HepG2 (cell line): ENCODE measurements at regions not wholly inside any gene's neighbourhood (a gene's known extent, or its start where the extent isn't known, plus 50 kb on each side); places are given as distances from the start of the nearest gene placed in this dataset.

Experiments
- ATAC-seq: fragments of 200-7000 bp; cut with Tn5 transposase; 3 replicates; pipeline ENCODE4 v1.9.1; 2020; ENCODE audit warnings: mild to moderate bottlenecking, moderate library complexity
- BruUV-seq: library from RNA; stranded (reverse); fragments of 400-500 nt; replicated peaks from 2 replicates; lab custom pipeline; 2021; lab: Mats Ljungman, UMichigan
- CTCF ChIA-PET: fragments of 300-600 bp; formaldehyde crosslinking; extraction: SDS; loops from one replicate; lab custom pipeline; 2021; ENCODE audit warnings: low total read pairs, inconsistent platforms, low intra/inter-chr PET ratio; lab: Yijun Ruan, JAX
- POLR2A ChIA-PET: fragments of 350-600 bp; sonication (Branson Sonifier 250); formaldehyde crosslinking; loops from one replicate; lab custom pipeline; 2020; ENCODE audit warnings: antibody characterized with exemption, inconsistent platforms; lab: Yijun Ruan, JAX
- DNase-seq: peaks from one replicate; pipeline ENCODE4 v3.0.0-alpha.2; 2015; ENCODE audit warnings: low spot score
- FAIRE-seq: peaks from 3 replicates; lab custom pipeline; 2011; peaks lifted over from hg19 to GRCh38; lab: Jason Lieb, UNC
- H2AFZ ChIP-seq: one replicate; pipeline ENCODE4 v1.6.1; 2011; ENCODE audit warnings: low read length, inconsistent platforms
- H3K27ac ChIP-seq: fragments of 300-600 bp; 3 replicates; pipeline ENCODE4 v1.8.0; 2011; ENCODE audit warnings: mixed run types, mild to moderate bottlenecking, mixed read lengths, low read length, inconsistent platforms; ENCODE audit not compliant: insufficient read depth; ENCODE audit errors: extremely low read length
- H3K27me3 ChIP-seq, 2 experiments: fragments of 200-600 bp in 1 of 2; 2 replicates in 1 of 2; 3 replicates in 1 of 2; pipeline versions ENCODE4 v1.6.0 to v1.8.0; 2011; ENCODE audit warnings: low read length in 2 of 2, mild to moderate bottlenecking in 2 of 2, moderate library complexity in 2 of 2, inconsistent platforms in 1 of 2; ENCODE audit not compliant: insufficient read depth in 2 of 2, control insufficient read depth in 1 of 2
- H3K36me3 ChIP-seq, 2 experiments: fragments of 200-600 bp in 1 of 2; replicated peaks in 1 of 2; 2 replicates in 1 of 2; 3 replicates in 1 of 2; pipeline versions ENCODE4 v1.5.1 to v1.8.0; 2011; ENCODE audit warnings: low read length in 2 of 2, inconsistent platforms in 1 of 2; ENCODE audit not compliant: insufficient read depth in 2 of 2, control insufficient read depth in 1 of 2
- H3K4me1 ChIP-seq: 2 replicates; pipeline ENCODE4 v1.5.1; 2012; ENCODE audit warnings: low read length, inconsistent platforms; ENCODE audit not compliant: insufficient read depth
- H3K4me2 ChIP-seq: 2 replicates; pipeline ENCODE4 v1.6.0; 2011; ENCODE audit warnings: low read depth, low read length, inconsistent platforms
- H3K4me3 ChIP-seq, 3 experiments: fragments of 200-600 bp in 1 of 3; sonication (generic), shearing (Covaris generic) in 1 of 3; replicated peaks in 1 of 3; 2 replicates each; pipeline ENCODE4 v1.5.1; 2011 to 2016; ENCODE audit warnings: low read length in 3 of 3, inconsistent platforms in 2 of 3, low read depth in 2 of 3, mild to moderate bottlenecking in 2 of 3, control low read depth in 1 of 3, mixed read lengths in 1 of 3; ENCODE audit not compliant: insufficient read depth in 1 of 3
- H3K79me2 ChIP-seq: one replicate; pipeline ENCODE4 v1.6.1; 2011; ENCODE audit warnings: low read length, inconsistent platforms; ENCODE audit not compliant: insufficient read depth
- H3K9ac ChIP-seq: 2 replicates; pipeline ENCODE4 v1.6.0; 2011; ENCODE audit warnings: mild to moderate bottlenecking, low read depth, low read length, inconsistent platforms; ENCODE audit not compliant: insufficient read depth
- H3K9me3 ChIP-seq: 2 replicates; pipeline ENCODE4 v1.5.1; 2012; ENCODE audit warnings: mild to moderate bottlenecking, low read length
- H4K20me1 ChIP-seq: 2 replicates; pipeline ENCODE4 v1.6.0; 2011; ENCODE audit warnings: inconsistent platforms, mild to moderate bottlenecking, low read length, moderate library complexity; ENCODE audit not compliant: insufficient read depth
- AKAP8 ChIP-seq: sonication (generic); formaldehyde crosslinking; IDR thresholded peaks from 2 replicates; pipeline ENCODE4 v1.5.1; 2020; ENCODE audit warnings: mild to moderate bottlenecking, missing genetic modification reagents
- CHD4 ChIP-seq: fragments of 200-600 bp; sonication (generic); IDR thresholded peaks from 2 replicates; pipeline ENCODE4 v1.7.0; 2017; ENCODE audit warnings: mild to moderate bottlenecking, low read length, borderline replicate concordance
- GTF3A ChIP-seq: sonication (generic); formaldehyde crosslinking; conservative IDR thresholded peaks from 2 replicates; pipeline ENCODE4 v1.4.0; 2020; ENCODE audit warnings: mild to moderate bottlenecking, missing genetic modification reagents
- HDAC6 ChIP-seq: fragments of 200-600 bp; sonication (generic); IDR thresholded peaks from 2 replicates; pipeline ENCODE4 v1.7.0; 2017; ENCODE audit warnings: mild to moderate bottlenecking, antibody characterized with exemption, low read length, low read depth
- KLF16 ChIP-seq, 2 experiments: sonication (generic) in 1 of 2; formaldehyde crosslinking in 1 of 2; IDR thresholded peaks; 2 replicates each; pipeline versions ENCODE4 v1.6.1 to v1.8.0; 2016 to 2023; ENCODE audit warnings: missing genetic modification reagents in 2 of 2, missing compliant biosample characterization in 1 of 2
- MIER2 ChIP-seq: IDR thresholded peaks from 2 replicates; pipeline ENCODE4 v1.6.1; 2016; ENCODE audit warnings: missing biosample characterization, missing genetic modification reagents
- SNAPC2 ChIP-seq: sonication (generic); formaldehyde crosslinking; IDR thresholded peaks from 2 replicates; pipeline ENCODE4 v1.8.1; 2022; ENCODE audit warnings: mild to moderate bottlenecking, missing genetic modification reagents
- SOX6 ChIP-seq, 2 experiments: fragments of 450-650 bp in 1 of 2; sonication (generic) in 1 of 2; formaldehyde crosslinking in 1 of 2; IDR thresholded peaks; 2 replicates each; pipeline versions ENCODE4 v1.4.0 to v1.6.1; 2017 to 2020; ENCODE audit warnings: antibody characterized with exemption in 1 of 2, mild to moderate bottlenecking in 1 of 2, missing genetic modification reagents in 1 of 2
- TCF12 ChIP-seq, 2 experiments: fragments of 450-650 bp in 1 of 2; sonication (generic) in 1 of 2; formaldehyde crosslinking in 1 of 2; IDR thresholded peaks; 2 replicates each; pipeline versions ENCODE4 v1.6.1 to v1.8.0; 2017 to 2022; ENCODE audit warnings: antibody characterized with exemption in 1 of 2, mild to moderate bottlenecking in 1 of 2, missing genetic modification reagents in 1 of 2, moderate library complexity in 1 of 2
- YEATS4 ChIP-seq: sonication (generic); formaldehyde crosslinking; IDR thresholded peaks from 2 replicates; pipeline ENCODE4 v1.4.0; 2020; ENCODE audit warnings: missing genetic modification reagents, borderline replicate concordance
- ZNF143 ChIP-seq: sonication (generic); formaldehyde crosslinking; IDR thresholded peaks from 2 replicates; pipeline ENCODE4 v1.4.0; 2020; ENCODE audit warnings: missing genetic modification reagents
- ZNF747 ChIP-seq: sonication (generic); formaldehyde crosslinking; IDR thresholded peaks from 2 replicates; pipeline ENCODE4 v1.8.1; 2023; ENCODE audit warnings: missing genetic modification reagents, mild to moderate bottlenecking, borderline replicate concordance
- ZNF792 ChIP-seq: IDR thresholded peaks from 2 replicates; pipeline ENCODE4 v1.6.1; 2016
- WGBS: methylation state at CpG from one replicate; pipeline ENCODE4 v1.1.6; 2017; ENCODE audit warnings: low lambda C conversion rate; 5-methylcytosine and 5-hydroxymethylcytosine counted together
- in situ Hi-C: cut with HindIII; loops from 2 replicates; pipeline ENCODE4 v1.10.0; 2017; ENCODE audit warnings: low pct_unique_long_range_greater_than_20kb; ENCODE audit not compliant: extremely low pct_ligation_motif_present
- intact Hi-C: fragments of 100-400 bp; cut with micrococcal nuclease; formaldehyde crosslinking; loops from one replicate; pipeline ENCODE4 v1.10.0; 2022; ENCODE audit not compliant: unreplicated experiment
- TF ChIP-seq, protein P1 (sequence below): sonication (generic); formaldehyde crosslinking; IDR thresholded peaks from 2 replicates; pipeline ENCODE4 v1.4.0; 2020; ENCODE audit warnings: missing genetic modification reagents
- TF ChIP-seq, protein P2 (sequence below): IDR thresholded peaks from 2 replicates; pipeline ENCODE4 v1.4.0; 2020; ENCODE audit warnings: mild to moderate bottlenecking, missing genetic modification reagents
- TF ChIP-seq, protein P3 (sequence below): sonication (generic); formaldehyde crosslinking; IDR thresholded peaks from 2 replicates; pipeline ENCODE4 v1.4.0; 2020; ENCODE audit warnings: missing genetic modification reagents, mild to moderate bottlenecking, borderline replicate concordance

DNA sequence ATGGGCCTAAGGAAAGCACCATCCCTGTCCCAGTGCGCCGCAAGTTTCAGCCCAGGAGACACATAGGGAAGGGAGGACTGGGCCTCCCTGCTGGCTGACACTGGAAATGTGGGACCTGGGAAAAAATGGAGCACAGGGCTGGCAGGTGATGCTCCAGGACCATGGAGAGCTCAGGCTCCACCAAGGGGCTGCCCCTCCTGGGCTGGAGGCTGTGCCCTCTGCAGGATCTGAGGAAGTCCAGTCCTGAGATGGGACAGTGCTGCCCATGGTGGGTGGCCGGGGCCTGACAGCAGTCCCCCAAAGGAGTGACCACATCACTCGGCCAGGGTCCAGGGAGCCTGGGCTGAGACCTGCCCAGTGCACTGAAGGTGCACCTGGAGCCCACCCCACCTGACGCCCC lies 108.6 kb upstream of the TEKT4 start:
- Histone ChIP-seq H3K27ac (no peak overlapping the region), H4K20me1 (no peaks in the 10 kb centered on the region; the same call in 1 of the 2 replicates), H3K4me1 (no peaks in the 10 kb centered on the region), H3K4me3 (no peak overlapping the region), H3K27me3 (peaks cover 0 to 7% of the 10 kb centered on the region in 2 experiments; a peak in 1 of 5 replicates), H3K79me2 (no peaks in the 10 kb centered on the region), H3K9me3 (no peaks in the 10 kb centered on the region), H3K36me3 (no peaks in the 10 kb centered on the region), H3K9ac (no peak overlapping the region), H2AFZ (no peak overlapping the region), H3K4me2 (no peak overlapping the region)
- intact Hi-C loops (no loop called here), in situ Hi-C loops (no loop called here)
- peak; percentile 72 for ATAC-seq
- BruUV-seq: no TSS peak
- peak; percentile 15 for DNase-seq
- ChIA-PET POLR2A (no interaction called here), CTCF (no interaction called here)
- 34% methylated on average over 3 of the region's 5 CpGs for WGBS
- no peak for FAIRE-seq
- TF ChIP-seq, protein P1, sequence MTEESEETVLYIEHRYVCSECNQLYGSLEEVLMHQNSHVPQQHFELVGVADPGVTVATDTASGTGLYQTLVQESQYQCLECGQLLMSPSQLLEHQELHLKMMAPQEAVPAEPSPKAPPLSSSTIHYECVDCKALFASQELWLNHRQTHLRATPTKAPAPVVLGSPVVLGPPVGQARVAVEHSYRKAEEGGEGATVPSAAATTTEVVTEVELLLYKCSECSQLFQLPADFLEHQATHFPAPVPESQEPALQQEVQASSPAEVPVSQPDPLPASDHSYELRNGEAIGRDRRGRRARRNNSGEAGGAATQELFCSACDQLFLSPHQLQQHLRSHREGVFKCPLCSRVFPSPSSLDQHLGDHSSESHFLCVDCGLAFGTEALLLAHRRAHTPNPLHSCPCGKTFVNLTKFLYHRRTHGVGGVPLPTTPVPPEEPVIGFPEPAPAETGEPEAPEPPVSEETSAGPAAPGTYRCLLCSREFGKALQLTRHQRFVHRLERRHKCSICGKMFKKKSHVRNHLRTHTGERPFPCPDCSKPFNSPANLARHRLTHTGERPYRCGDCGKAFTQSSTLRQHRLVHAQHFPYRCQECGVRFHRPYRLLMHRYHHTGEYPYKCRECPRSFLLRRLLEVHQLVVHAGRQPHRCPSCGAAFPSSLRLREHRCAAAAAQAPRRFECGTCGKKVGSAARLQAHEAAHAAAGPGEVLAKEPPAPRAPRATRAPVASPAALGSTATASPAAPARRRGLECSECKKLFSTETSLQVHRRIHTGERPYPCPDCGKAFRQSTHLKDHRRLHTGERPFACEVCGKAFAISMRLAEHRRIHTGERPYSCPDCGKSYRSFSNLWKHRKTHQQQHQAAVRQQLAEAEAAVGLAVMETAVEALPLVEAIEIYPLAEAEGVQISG (CRISPR knock-in tag): peak; percentile 33; the same call in 1 of the 2 replicates
- TF ChIP-seq ZNF792 (CRISPR knock-in tag): 0 out of 2 replicates have a peak, but pooled peaks have one; percentile 35
- no peak for TF ChIP-seq ZNF747 (CRISPR knock-in tag)
- TF ChIP-seq AKAP8 (CRISPR knock-in tag): no peak
- TF ChIP-seq YEATS4 (CRISPR knock-in tag): no peak
- TF ChIP-seq, protein P2, sequence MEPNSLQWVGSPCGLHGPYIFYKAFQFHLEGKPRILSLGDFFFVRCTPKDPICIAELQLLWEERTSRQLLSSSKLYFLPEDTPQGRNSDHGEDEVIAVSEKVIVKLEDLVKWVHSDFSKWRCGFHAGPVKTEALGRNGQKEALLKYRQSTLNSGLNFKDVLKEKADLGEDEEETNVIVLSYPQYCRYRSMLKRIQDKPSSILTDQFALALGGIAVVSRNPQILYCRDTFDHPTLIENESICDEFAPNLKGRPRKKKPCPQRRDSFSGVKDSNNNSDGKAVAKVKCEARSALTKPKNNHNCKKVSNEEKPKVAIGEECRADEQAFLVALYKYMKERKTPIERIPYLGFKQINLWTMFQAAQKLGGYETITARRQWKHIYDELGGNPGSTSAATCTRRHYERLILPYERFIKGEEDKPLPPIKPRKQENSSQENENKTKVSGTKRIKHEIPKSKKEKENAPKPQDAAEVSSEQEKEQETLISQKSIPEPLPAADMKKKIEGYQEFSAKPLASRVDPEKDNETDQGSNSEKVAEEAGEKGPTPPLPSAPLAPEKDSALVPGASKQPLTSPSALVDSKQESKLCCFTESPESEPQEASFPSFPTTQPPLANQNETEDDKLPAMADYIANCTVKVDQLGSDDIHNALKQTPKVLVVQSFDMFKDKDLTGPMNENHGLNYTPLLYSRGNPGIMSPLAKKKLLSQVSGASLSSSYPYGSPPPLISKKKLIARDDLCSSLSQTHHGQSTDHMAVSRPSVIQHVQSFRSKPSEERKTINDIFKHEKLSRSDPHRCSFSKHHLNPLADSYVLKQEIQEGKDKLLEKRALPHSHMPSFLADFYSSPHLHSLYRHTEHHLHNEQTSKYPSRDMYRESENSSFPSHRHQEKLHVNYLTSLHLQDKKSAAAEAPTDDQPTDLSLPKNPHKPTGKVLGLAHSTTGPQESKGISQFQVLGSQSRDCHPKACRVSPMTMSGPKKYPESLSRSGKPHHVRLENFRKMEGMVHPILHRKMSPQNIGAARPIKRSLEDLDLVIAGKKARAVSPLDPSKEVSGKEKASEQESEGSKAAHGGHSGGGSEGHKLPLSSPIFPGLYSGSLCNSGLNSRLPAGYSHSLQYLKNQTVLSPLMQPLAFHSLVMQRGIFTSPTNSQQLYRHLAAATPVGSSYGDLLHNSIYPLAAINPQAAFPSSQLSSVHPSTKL (CRISPR knock-in tag): no peak
- no peak for TF ChIP-seq HDAC6
- no peak for TF ChIP-seq TCF12 (IDR thresholded peaks at IDR 0.05)
- no peak for TF ChIP-seq TCF12 (CRISPR knock-in tag; IDR thresholded peaks at IDR 0.05)
- TF ChIP-seq ZNF143 (CRISPR knock-in tag): no peak
- TF ChIP-seq SNAPC2 (CRISPR knock-in tag): no peak
- no peak for TF ChIP-seq KLF16 (CRISPR knock-in tag; IDR thresholded peaks at IDR 0.05)
- TF ChIP-seq SOX6 (IDR thresholded peaks at IDR 0.05): no peak
- no peak for TF ChIP-seq SOX6 (CRISPR knock-in tag; IDR thresholded peaks at IDR 0.05)
- TF ChIP-seq, protein P3, sequence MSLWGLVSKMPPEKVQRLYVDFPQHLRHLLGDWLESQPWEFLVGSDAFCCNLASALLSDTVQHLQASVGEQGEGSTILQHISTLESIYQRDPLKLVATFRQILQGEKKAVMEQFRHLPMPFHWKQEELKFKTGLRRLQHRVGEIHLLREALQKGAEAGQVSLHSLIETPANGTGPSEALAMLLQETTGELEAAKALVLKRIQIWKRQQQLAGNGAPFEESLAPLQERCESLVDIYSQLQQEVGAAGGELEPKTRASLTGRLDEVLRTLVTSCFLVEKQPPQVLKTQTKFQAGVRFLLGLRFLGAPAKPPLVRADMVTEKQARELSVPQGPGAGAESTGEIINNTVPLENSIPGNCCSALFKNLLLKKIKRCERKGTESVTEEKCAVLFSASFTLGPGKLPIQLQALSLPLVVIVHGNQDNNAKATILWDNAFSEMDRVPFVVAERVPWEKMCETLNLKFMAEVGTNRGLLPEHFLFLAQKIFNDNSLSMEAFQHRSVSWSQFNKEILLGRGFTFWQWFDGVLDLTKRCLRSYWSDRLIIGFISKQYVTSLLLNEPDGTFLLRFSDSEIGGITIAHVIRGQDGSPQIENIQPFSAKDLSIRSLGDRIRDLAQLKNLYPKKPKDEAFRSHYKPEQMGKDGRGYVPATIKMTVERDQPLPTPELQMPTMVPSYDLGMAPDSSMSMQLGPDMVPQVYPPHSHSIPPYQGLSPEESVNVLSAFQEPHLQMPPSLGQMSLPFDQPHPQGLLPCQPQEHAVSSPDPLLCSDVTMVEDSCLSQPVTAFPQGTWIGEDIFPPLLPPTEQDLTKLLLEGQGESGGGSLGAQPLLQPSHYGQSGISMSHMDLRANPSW (CRISPR knock-in tag): no peak
- peak; percentile 96 for TF ChIP-seq MIER2 (CRISPR knock-in tag)
- TF ChIP-seq GTF3A (CRISPR knock-in tag): no peak
- no peak for TF ChIP-seq CHD4
